ENCODE measurements at regions not wholly inside any gene's neighbourhood (a gene's known extent, or its start where the extent isn't known, plus 50 kb on each side); places are given as distances from the start of the nearest gene placed in this dataset.

GRCh38 chr1:30324251-30325084 lies 398.9 kb downstream of the MATN1 start:
- no peak for TF ChIP-seq POLR2A (IDR thresholded peaks at IDR 0.05)
- TF ChIP-seq, protein P1, sequence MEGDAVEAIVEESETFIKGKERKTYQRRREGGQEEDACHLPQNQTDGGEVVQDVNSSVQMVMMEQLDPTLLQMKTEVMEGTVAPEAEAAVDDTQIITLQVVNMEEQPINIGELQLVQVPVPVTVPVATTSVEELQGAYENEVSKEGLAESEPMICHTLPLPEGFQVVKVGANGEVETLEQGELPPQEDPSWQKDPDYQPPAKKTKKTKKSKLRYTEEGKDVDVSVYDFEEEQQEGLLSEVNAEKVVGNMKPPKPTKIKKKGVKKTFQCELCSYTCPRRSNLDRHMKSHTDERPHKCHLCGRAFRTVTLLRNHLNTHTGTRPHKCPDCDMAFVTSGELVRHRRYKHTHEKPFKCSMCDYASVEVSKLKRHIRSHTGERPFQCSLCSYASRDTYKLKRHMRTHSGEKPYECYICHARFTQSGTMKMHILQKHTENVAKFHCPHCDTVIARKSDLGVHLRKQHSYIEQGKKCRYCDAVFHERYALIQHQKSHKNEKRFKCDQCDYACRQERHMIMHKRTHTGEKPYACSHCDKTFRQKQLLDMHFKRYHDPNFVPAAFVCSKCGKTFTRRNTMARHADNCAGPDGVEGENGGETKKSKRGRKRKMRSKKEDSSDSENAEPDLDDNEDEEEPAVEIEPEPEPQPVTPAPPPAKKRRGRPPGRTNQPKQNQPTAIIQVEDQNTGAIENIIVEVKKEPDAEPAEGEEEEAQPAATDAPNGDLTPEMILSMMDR (IDR thresholded peaks at IDR 0.05), result no peak

Data from thyroid gland (tissue), 4 donors.